ENCODE measurements at regions not wholly inside any gene's neighbourhood (a gene's known extent, or its start where the extent isn't known, plus 50 kb on each side); places are given as distances from the start of the nearest gene placed in this dataset.

DNA sequence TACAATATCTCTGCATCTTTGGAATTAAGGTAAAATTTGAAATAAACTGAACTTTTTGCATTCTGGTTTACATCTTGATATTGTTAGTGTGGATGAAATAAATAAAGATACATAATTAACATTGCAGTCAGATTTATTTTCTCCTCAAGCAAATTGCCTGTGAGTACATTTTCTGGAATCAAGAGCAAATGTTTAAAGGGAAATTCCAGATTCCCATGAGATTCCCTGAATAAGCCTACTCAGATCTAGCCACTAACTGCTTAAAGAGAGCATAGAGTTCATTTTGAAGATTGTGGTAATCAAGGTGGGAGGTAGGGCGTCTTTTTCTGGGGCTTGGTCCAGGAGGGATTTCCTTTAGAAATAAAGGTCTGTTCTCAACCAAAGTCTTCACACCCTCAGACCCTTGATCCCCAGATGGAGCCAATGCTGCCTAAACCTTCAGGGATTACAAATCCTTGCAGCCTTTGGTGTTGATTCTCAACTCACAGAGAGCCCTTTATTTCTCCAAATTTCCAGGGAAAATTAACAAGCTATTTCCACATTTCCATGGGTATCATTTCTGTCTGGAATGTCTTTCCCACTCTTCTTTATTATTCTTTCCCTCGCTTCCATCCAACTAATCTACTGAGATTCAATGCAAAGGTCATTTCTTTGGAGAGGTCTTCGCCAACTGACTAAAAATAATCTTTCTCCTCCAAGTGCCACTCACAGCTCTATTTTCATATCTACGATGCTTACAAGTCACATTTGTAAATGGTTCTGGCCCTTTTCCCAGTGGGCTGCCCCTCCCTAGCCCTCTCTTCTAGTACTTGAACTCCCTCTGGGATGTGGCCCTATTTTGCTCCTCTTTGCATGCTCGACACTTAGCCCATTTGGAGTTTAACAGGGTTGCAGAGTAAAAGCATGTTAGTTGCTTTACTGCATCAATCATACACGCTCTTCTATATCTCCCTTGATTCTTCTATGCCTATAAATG is 79.8 kb upstream of the SPATS2L start:
- Mint-ChIP-seq H3K27me3 (peaks cover 5% of the 10 kb centered on the region), H3K9me3 (peaks cover 0 to 1% (median 0%) of the 10 kb centered on the region in 3 donors), H3K27ac (no peak overlapping the region), H3K36me3 (no peaks in the 10 kb centered on the region), H3K4me1 (peaks cover 0 to 4% (median 0%) of the 10 kb centered on the region in 3 donors), H3K4me3 (no peak overlapping the region)

DNA sequence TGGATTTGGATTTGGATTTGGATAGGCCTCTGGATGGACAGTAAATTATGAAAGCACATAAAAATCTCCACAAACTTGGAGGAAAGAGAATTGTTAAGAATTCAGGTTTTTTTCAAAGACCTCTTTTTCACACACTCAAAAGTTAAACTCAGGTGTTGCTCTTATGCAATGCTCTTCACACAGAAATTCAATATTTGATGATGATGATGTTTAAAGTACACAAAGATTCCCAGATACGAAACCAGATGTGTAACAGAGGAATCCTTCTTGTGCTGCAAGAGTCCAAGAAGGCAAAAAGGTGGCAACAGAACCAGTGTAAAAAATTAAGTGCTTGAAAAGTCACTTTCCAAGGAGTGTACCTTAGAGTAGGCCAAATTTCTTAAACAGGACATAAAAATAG is 75.8 kb upstream of the SPATS2L start:
- Mint-ChIP-seq H3K27me3 (peaks cover 3% of the 10 kb centered on the region), H3K27ac (no peak overlapping the region), H3K36me3 (no peaks in the 10 kb centered on the region), H3K9me3 (peaks cover 0 to 6% (median 1%) of the 10 kb centered on the region in 3 donors), H3K4me3 (no peak overlapping the region), H3K4me1 (peaks cover 0 to 4% (median 0%) of the 10 kb centered on the region in 3 donors)

DNA sequence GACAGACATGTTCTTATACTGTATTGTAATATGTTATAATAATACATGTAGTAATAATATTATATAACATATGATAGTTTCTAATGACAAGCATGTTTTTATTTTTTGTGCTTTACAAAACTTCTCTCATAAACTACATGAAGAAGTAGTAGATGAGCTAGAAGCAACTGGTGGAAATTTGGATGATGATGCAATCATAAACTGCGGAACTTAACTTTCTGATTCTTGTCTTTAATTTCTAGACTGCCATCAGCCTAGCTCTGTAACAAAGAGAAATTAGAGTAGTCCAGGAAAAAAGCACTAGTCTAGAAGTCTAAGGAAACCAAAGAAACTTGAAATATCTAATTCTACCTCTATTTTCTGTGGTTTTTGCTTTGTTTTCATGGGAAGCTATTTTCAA is 71.0 kb upstream of the SPATS2L start:
- Mint-ChIP-seq H3K9me3 (peaks cover 0 to 6% (median 1%) of the 10 kb centered on the region in 3 donors), H3K4me3 (no peak overlapping the region), H3K27me3 (peaks cover 2% of the 10 kb centered on the region), H3K36me3 (no peaks in the 10 kb centered on the region), H3K4me1 (no peaks in the 10 kb centered on the region), H3K27ac (no peak overlapping the region)

DNA sequence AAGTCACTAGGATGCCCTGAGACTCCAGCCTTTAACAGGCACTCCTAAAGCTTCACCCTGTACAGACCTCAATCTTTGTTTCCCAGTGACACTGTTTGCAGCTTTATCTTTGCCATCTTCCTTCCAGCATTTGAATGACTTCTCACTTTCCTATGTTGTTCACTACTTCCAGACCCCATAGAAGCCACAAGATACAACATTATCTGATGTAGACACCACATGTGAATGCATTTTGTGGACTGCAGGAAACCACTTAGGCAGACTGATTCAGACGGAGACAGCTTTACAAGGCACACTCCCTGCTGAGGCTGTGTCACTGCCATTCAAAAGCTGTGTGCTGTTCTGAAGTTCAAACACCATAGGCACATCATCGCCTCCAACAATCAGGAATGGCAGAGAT is 67.3 kb upstream of the SPATS2L start:
- no peak overlapping the region for H3K27ac Mint-ChIP-seq
- H3K9me3 Mint-ChIP-seq: no peaks in the 10 kb centered on the region
- H3K36me3 Mint-ChIP-seq: no peaks in the 10 kb centered on the region
- no peaks in the 10 kb centered on the region for H3K4me1 Mint-ChIP-seq
- H3K27me3 Mint-ChIP-seq: peaks cover 4% of the 10 kb centered on the region
- no peak overlapping the region for H3K4me3 Mint-ChIP-seq

DNA sequence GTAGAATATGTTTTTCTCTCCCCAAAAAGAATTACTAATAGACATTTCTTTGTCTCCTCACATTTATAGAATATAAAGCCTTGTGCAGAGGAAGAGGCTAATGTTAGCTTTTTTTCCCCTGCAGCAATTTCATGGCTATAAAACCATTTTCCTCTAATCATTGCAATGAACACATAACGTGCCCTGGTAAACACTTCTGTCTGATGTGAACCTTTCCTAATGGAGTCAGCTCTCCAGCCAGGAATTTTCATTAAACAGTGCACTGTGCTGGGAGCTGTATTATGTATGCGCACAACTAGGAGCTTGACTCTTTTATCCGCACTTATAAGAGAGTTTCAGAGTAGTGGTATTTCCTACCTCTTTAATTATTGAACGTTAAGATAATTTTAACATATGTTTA is 63.9 kb upstream of the SPATS2L start:
- Mint-ChIP-seq H3K4me1 (no peaks in the 10 kb centered on the region), H3K36me3 (no peaks in the 10 kb centered on the region), H3K4me3 (no peak overlapping the region), H3K27me3 (peaks cover 4% of the 10 kb centered on the region), H3K27ac (no peak overlapping the region), H3K9me3 (no peaks in the 10 kb centered on the region)

DNA sequence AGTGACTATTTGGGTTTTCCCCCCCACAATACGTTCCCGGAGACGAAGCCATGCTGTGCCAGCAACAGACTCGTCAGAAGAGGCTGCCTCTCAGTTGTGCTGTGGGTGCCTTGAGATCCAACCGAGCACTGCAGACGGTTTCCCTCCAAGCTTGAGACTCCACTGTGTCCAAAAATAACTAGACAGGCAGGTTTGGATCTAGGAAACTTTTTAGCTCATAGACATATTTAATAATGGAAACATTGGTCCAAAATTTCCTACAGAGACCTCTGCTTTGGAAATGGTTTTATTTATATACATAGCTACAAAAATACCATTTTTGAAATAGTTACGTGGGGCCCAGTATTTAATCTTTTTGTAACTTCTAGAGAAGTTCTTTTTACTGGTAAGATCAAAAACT is 63.1 kb upstream of the SPATS2L start:
- H3K27me3 Mint-ChIP-seq: peaks cover 4% of the 10 kb centered on the region
- no peaks in the 10 kb centered on the region for H3K4me1 Mint-ChIP-seq
- no peaks in the 10 kb centered on the region for H3K9me3 Mint-ChIP-seq
- H3K4me3 Mint-ChIP-seq: no peak overlapping the region
- H3K27ac Mint-ChIP-seq: no peak overlapping the region
- no peaks in the 10 kb centered on the region for H3K36me3 Mint-ChIP-seq

DNA sequence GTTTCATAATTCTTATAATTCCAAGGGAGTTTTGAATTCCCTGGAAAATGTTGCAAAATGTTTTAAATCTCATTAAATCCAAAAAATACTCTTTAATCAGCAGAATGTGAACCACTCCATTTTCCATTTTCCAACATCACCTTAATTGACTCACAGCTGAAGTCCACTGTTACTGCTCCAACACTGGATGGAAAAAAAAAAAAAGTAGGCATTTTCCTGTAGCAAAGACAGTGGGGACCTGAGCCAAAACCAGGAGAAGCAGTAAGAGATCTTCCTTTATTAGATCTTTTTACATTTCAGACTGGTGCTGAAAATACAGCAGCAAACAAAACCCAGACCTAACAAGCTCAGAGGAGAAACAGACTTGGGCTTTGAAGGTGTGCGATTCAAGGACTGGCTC is 62.4 kb upstream of the SPATS2L start:
- Mint-ChIP-seq H3K36me3 (no peaks in the 10 kb centered on the region), H3K27ac (no peak overlapping the region), H3K9me3 (no peaks in the 10 kb centered on the region), H3K4me3 (no peak overlapping the region), H3K4me1 (no peaks in the 10 kb centered on the region), H3K27me3 (peaks cover 4% of the 10 kb centered on the region)

DNA sequence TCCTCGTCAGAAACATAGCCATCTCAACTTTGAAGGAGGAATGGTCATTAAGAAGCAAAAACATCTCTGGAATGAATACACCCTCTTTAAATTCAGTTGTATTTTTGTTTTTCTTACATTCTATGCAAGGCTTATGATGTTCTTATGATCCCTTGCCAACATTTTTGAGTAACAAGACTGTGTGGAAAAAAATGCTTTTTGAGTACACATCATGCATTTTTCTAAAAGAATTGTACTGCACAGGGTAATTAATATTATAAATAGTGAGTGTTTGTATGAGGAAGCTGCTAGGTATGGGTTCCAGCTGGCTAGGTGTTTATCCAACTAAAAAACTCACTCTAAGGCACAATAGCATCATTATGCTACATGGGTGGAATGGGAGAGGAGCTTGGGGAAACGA is 59.0 kb upstream of the SPATS2L start:
- Mint-ChIP-seq H3K27ac (no peak overlapping the region), H3K4me1 (no peaks in the 10 kb centered on the region), H3K4me3 (no peak overlapping the region), H3K27me3 (peaks cover 4% of the 10 kb centered on the region), H3K36me3 (no peaks in the 10 kb centered on the region), H3K9me3 (no peaks in the 10 kb centered on the region)

DNA sequence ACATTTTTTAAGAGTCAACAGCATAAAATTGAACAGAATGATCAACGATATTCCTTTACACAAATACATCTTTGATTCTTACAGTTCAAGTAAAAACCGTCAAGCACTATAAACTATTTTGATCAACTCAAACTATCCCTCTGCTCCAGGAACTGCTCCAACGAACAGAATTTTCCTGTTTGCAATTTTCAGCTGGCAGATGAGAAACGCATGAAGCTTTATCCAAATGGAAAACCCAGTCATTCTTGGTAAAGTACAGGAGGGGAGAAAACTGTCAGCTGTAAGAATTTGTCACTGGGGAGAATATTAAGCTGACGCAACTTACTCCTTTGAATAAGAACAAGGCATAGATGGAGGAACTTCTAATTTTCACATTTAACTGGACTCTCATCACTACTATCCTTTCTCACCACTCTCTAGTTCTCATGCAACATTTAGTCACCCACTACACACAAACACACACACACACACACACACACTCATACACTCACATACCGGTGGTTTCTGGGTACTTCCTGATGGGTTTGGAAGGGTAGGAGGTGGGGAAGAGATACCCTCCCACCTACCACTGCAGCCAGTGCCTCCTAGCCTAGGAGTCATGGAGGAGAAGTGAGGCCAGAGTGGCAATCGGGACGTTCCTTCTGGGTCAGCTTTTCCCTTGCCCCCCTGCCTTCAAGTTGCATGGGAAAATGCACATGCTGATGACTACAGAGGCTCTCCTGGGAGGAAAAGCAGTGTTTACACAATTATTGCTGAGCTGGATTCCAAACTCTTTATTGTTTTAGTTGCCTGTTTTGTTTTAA is 54.0 kb upstream of the SPATS2L start:
- Mint-ChIP-seq H3K4me1 (no peaks in the 10 kb centered on the region), H3K27ac (peak overlapping the region in 1 of 3 donors; percentile 39), H3K27me3 (peaks cover 9% of the 10 kb centered on the region), H3K9me3 (no peaks in the 10 kb centered on the region), H3K36me3 (no peaks in the 10 kb centered on the region), H3K4me3 (no peak overlapping the region)

DNA sequence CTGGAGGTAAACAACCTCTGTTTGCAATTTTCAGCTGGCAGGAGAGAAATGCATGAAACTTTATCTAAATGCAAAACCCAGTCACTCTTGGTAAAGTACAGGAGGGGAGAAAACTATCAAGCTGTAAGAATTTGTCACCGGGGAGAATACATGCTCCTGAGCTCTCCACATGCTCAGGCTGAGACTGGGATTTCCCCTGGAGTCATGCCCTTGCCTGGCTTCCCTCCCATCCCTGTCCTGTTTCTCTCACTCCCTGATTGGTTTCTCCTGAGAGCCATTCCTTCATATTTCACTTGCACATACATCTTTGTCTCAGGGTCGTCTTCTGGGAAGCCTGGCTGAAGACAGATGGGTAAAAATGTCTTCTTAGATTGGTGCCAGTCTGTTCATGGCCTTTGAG is 52.9 kb upstream of the SPATS2L start:
- no peak overlapping the region for H3K27ac Mint-ChIP-seq
- peaks cover 0 to 1% (median 0%) of the 10 kb centered on the region in 3 donors for H3K9me3 Mint-ChIP-seq
- H3K4me1 Mint-ChIP-seq: no peaks in the 10 kb centered on the region
- no peaks in the 10 kb centered on the region for H3K36me3 Mint-ChIP-seq
- H3K27me3 Mint-ChIP-seq: peaks cover 13% of the 10 kb centered on the region
- H3K4me3 Mint-ChIP-seq: no peak overlapping the region

DNA sequence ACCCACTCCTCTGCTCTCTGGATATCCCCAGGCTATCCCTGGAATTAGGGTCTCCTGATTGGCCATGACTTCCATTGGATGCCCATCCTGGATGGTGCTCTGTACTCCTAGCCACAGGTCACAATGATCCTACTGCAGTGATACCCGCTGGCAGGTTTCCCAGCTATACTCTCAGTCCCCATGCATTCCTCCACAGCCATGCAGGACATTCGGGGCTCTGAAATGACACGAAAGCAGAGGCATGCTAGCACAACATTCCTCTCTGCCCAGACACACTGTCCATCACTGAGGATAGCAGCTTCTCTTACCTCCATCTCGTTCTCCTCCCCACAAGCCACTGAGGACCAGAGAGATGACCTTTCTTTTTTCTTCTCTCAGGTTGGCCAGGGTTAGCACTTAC is 51.7 kb upstream of the SPATS2L start:
- no peak overlapping the region for H3K27ac Mint-ChIP-seq
- no peaks in the 10 kb centered on the region for H3K36me3 Mint-ChIP-seq
- H3K27me3 Mint-ChIP-seq: peaks cover 13% of the 10 kb centered on the region
- H3K4me1 Mint-ChIP-seq: no peaks in the 10 kb centered on the region
- H3K9me3 Mint-ChIP-seq: peaks cover 0 to 1% (median 0%) of the 10 kb centered on the region in 3 donors
- H3K4me3 Mint-ChIP-seq: no peak overlapping the region

DNA sequence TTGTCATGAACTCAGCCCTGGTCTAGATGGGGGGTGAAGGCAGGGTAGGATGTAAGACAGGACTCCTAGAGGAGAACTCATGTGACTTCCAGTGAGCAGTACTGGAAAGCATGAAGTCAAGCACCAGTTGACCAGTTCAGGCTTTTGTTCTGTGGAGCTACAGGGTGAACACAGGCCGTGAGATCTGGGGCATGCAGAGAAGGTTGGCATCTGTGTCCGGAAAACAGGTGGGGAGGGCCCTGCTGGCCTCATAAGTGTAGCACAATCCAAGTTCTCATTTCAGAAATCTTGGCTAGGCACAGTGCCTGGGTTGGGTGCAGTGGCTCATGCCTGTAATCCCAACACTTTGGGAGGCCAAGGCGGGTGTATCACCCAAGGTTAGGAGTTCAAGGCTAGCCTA is 50.9 kb upstream of the SPATS2L start:
- Mint-ChIP-seq H3K4me3 (no peak overlapping the region), H3K36me3 (no peaks in the 10 kb centered on the region), H3K27me3 (peaks cover 13% of the 10 kb centered on the region), H3K9me3 (peaks cover 0 to 1% (median 0%) of the 10 kb centered on the region in 3 donors), H3K27ac (no peak overlapping the region), H3K4me1 (no peaks in the 10 kb centered on the region)

All from IgD-negative memory B cell (primary cell).